Astrocyte of the spinal cord (primary cell): ENCODE measurements at regions not wholly inside any gene's neighbourhood (a gene's known extent, or its start where the extent isn't known, plus 50 kb on each side); places are given as distances from the start of the nearest gene placed in this dataset.

Experiments used
- DNase-seq: peaks from one replicate; pipeline ENCODE4 v3.0.0; 2011; ENCODE audit warnings: low read depth, low spot score
- H3K4me3 ChIP-seq: 2 replicates; pipeline ENCODE4 v1.5.1; 2011; ENCODE audit warnings: low read depth, mild to moderate bottlenecking, low read length, moderate library complexity
- in situ Hi-C: cut with HindIII; loops from 2 replicates; pipeline ENCODE4 v1.10.0; 2017; ENCODE audit warnings: low sequenced_read_pairs
- TF ChIP-seq, protein P1 (sequence below): IDR thresholded peaks from 2 replicates; pipeline ENCODE4 v1.5.1; 2012; ENCODE audit warnings: low read depth, mild to moderate bottlenecking, low read length, inconsistent platforms

- in situ Hi-C loops, result no loop called here
Observed at GRCh38 chr10:47058961-47059391, 147.7 kb downstream of the PTPN20 start.

DNA sequence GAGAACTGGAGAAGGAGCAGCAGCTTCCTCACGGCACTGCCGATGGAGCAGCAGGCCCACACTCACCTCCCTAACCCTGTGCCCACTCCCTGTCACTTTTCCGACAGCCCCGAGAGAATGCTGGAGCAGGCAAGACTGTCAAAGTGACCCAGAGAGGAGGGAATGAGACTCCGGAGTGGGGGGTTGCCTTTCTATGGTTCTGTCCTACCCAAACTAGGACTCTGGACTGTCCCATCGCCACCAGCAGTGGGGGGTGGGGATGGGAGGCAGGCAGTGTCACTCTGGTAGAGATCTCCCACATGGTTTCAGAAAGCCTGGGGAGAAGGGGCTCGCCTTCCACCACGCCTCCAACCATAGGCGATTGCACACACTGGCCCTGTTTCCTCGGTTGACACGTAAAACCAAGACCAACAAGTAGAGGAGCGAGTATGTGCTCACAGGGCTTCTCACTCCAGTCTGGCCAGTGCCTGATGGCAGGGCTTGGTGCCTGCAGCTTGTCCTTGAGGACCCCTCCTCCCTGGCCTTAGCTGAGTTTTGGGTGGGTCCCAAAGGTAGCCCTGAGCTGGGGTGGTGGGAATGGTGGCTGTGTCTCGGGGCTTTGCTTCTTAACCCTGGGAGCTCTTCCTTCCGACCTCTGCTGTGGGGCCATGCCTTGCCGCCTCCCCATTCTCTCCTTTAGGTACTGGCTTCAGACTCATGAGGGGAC lies 148.5 kb downstream of the PTPN20 start:
- no peak overlapping the region for H3K4me3 ChIP-seq
- in situ Hi-C loops, result no loop called here
- DNase-seq, result no peak
- TF ChIP-seq, protein P1, sequence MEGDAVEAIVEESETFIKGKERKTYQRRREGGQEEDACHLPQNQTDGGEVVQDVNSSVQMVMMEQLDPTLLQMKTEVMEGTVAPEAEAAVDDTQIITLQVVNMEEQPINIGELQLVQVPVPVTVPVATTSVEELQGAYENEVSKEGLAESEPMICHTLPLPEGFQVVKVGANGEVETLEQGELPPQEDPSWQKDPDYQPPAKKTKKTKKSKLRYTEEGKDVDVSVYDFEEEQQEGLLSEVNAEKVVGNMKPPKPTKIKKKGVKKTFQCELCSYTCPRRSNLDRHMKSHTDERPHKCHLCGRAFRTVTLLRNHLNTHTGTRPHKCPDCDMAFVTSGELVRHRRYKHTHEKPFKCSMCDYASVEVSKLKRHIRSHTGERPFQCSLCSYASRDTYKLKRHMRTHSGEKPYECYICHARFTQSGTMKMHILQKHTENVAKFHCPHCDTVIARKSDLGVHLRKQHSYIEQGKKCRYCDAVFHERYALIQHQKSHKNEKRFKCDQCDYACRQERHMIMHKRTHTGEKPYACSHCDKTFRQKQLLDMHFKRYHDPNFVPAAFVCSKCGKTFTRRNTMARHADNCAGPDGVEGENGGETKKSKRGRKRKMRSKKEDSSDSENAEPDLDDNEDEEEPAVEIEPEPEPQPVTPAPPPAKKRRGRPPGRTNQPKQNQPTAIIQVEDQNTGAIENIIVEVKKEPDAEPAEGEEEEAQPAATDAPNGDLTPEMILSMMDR, result no peak

More at GRCh38 chr10:47058961-47059391, 147.7 kb downstream of the PTPN20 start:
- TF ChIP-seq, protein P1, result no peak
- no peak overlapping the region for H3K4me3 ChIP-seq
- DNase-seq, result no peak

DNA sequence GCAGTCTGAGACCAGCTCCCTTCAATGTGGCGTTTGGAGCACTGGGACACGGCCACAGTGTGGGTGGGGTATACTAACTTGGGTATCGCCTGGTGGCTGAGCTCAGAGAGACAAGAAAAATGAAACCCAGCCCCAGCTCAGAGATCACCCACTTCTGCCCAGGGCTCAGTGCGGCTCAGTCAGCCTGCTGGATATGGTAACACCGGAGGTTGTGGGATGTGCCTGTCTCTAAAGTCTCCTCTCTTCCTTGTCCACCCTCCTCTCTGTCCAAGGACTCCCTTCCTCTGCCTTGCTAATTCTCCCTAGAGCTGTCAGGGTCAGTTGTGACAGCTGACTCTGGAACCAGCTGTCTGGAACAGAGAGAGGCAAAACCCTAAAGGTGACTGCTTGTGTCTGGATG lies 149.1 kb downstream of the PTPN20 start:
- in situ Hi-C loops, result no loop called here
- DNase-seq, result no peak
- no peak overlapping the region for H3K4me3 ChIP-seq
- TF ChIP-seq, protein P1, result no peak

- no peak overlapping the region for H3K4me3 ChIP-seq
- in situ Hi-C loops, result no loop called here
- TF ChIP-seq, protein P1, result no peak
- no peak for DNase-seq
Observed at GRCh38 chr10:47060993-47061500, 149.8 kb downstream of the PTPN20 start.

GRCh38 chr10:47061776-47062175 lies 150.5 kb downstream of the PTPN20 start:
- no peak overlapping the region for H3K4me3 ChIP-seq
- TF ChIP-seq, protein P1, result no peak
- no peak for DNase-seq
- in situ Hi-C loops, result no loop called here

GRCh38 chr10:47062441-47063200 lies 151.4 kb downstream of the PTPN20 start:
- in situ Hi-C loops, result no loop called here
- no peak for DNase-seq
- no peak overlapping the region for H3K4me3 ChIP-seq
- TF ChIP-seq, protein P1, result peak; percentile 45
